G401.6 (cell line): ENCODE measurements at regions not wholly inside any gene's neighbourhood (a gene's known extent, or its start where the extent isn't known, plus 50 kb on each side); places are given as distances from the start of the nearest gene placed in this dataset.

Experiments used
- FAIRE-seq: peaks from 2 replicates; lab custom pipeline; 2012; peaks lifted over from hg19 to GRCh38; lab: Jason Lieb, UNC

DNA sequence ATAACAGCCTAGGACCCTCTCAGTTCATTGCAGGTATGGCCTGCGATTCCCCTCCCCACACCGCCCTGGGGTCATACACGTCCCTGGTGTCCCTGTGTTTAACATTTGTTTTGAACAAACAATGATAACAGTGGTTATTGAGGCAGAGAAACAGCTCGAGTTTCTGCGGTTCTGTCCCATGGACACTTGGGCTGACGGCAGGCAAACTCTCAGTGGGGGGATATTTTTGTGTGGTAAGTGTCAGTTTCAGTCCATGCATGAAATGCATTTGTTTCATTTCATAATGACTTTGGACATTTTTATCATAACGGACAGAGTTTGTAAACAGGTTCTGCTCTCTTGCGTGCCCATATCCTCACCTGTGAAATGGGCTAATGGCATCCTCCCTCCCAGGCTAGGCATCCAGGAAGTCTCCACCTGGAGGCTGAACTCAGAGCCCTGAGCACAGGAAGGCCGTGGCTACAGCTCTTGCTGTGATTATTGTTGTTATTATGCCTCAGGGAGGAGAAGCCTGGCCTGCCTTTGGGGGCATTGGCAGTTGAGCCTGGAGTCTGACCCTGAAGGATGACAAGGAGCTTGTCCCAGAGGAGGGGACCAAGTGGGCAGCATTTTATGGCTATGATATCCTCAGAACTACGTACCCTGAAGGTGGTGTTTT lies 190.9 kb downstream of the GADD45G start:
- FAIRE-seq: no peak

- no peak for FAIRE-seq
Measured at GRCh38 chr9:89796606-89797005, 191.8 kb downstream of the GADD45G start.

- no peak for FAIRE-seq
Measured at GRCh38 chr9:89797255-89797654, 192.4 kb downstream of the GADD45G start.

DNA sequence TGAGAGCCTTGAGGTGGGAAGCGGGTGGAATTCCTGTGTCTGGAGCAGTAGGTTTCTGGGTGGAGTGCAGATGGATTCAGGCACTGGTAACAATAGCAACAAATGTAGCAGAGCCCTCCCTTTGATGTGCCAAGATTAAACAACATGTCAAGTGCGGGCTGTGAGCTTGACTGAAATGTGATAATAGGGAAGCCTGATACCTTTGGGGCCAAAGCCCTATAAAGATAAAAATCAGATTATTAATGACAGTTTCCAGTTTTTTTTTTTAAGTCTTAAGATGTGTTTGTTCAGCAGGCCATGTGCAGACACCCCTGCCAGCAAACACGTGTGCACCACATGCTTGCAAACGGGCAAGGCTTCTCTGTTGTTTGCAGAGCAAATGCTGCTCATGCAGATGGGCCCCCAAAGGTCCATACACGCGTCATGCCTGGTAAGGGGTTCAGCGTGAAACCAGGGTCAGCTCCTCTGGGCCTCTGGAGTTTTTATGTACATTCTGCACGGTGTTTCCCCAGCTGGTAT lies 193.2 kb downstream of the GADD45G start:
- FAIRE-seq: no peak

DNA sequence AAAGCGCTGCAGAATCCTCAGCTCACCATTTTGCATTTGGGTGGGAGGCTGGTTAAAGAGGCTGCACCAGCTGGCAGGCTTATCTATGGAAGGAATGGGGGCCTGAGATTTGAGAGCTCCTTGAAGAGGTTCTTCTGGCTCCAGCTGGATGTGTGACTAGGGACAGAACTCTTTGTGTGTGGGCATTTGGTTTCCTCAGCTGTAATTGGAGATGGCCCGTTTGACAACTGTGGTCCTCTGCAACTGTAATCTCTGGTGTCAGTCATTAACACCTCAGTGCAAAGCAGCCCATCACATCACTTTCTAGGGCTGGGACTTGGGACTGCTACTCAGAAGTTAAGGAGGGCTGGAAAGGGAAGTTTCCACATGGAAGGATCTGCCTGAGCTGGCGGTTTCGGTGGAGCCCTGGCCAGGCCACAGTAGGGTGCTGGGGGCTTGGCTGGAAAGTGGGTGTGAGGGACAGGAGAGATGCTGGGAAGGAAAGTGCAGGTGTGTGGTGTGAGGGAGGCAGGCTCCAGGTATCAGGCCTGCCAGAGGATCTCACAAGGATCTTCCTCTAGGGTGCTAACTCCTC lies 193.8 kb downstream of the GADD45G start:
- no peak for FAIRE-seq

DNA sequence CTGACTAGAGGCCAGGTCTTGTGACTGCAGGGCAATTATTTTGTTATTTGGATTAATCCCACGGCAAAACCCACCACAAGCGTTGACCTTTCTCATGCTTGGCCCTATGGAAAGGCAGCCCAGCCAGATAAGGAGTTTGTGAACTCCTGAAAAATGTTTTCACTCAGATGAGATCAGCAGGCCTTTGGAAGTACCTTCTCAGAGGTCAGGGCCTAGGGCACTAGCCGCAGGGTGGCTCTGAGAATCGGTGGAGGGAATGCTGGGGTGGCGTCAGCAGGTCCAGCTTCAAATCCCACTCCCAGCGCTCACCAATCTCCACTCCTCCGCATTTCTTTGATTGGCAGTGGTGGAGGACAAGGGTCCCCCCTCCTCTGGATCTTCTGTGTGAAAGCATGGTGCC lies 194.4 kb downstream of the GADD45G start:
- no peak for FAIRE-seq

GRCh38 chr9:89799766-89800165 lies 195.0 kb downstream of the GADD45G start:
- FAIRE-seq: no peak

GRCh38 chr9:89801341-89801740 lies 196.5 kb downstream of the GADD45G start:
- FAIRE-seq: no peak

DNA sequence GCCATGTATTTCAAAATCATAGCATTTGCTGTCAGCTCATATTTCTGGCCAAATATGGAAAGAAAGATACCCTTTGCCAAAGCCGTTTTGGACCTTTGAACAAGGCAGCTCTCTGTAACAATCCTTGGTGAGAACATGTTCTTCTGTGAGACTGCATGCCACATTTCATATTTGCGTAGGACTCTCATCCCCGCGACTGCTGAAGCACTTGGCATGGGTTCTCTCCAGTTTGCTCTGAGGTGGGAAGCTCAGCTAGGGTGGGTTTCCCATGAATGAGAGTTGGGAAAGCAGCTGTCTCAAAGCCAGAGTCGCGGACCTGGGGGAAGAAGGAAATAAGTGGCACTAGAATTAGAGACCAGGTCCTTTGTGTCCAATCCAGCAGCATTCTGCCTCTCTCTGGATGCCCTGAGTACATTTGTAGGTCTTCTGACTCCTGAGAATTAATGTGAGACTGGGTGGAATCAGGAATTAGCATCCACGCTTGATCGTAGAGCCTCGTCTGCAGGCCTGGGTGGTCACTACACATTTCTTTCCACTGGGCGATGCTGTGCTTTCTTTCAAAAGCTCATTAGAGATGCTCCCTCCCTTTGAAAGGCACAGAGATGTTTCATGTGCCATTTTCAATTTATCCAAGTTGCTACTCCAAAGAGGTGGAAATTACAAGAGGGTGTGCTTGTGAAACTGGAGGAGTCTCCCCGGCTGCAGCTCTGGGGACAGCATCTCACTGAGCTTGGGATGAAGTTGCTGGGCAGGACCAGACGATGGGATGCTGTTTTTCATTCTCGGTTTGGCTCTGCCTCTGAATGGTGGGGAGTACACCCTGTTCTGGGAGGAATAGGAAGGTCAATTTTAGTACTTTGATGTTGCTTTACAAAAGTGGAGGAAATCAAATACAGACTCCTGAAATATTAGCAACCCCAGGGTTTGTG lies 197.2 kb downstream of the GADD45G start:
- FAIRE-seq: no peak

DNA sequence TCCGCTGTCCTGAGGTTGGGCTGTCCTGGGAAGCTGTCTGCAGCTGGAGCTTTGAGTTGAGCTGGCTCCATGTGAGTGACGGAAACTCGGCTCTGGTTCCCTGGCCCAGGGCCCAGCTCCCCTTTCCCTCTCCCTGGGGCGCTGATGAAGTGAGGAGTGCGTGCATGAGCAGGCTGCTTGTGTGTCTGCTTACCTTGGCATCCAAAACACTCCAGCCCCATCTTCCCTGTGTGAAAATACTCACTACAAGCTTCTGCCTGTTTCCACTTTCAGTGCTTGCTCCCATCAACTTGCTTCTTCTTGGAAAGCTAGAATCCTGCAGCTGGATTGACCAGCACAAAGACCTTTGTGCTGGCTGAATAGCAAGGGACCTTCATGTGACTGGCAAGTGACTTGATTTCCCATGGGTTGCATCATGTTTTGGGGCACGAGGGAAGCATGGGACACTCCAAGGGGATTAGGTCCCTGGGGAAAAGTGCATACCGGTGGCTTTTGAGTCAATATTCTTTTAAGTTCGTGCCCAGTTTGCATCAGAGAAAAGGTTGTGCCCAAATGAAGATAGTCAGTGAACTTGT lies 198.1 kb downstream of the GADD45G start:
- FAIRE-seq: no peak

DNA sequence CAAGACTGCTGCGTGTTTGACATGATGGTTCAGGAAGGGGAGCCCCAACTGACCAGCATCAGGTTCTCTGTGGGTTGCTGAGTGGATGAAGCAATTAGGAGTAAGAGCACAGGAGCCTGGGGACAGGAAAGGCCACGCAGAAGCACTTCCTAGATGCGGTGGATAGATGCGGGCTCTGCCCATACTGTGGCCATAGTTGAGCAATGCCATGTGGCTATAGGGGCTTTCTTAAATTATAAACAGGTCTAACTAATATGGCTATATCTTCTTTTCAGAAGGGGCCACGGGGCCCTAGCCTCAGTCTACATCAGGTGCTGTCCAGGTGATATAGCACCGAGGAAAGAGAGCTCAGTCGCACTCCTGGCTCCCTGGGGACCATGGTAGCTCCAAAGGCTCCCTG lies 198.6 kb downstream of the GADD45G start:
- no peak for FAIRE-seq

- FAIRE-seq: no peak
Measured at GRCh38 chr9:89804766-89805531, 200.1 kb downstream of the GADD45G start.

- no peak for FAIRE-seq
Measured at GRCh38 chr9:89805571-89806292, 200.9 kb downstream of the GADD45G start.

DNA sequence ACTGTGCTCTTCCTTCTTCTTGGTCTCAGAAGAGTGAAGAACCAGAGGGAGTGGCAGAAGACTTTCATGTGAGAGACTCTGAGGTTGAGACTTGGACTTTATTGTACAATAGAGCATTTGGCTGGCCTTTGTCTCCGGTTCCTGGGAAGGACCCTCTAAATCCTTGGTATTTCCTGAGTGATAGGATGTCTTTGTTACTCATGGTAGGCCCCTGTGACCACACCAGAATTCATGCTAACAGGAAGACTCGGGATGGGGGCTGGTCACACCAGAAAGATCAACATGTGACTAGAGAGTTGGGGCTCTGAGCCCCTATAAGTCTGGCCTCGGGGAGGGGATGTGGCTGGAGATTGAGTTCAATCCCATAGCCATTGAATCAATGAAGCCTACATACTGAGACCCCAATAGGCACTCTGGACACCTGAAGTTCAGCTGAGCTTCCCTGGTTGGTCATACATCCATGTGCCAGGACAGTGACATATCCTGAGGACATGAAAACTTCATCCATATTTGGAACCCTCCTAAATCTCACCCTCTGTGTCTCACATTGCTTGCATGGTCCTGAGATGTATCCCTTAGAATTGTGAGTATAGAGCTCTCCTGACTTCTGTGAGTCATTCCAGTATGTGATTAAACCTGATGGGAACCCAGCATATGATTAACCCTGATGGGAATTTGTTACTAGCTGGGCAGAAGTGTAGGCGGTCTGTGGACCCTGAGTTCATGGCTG lies 201.7 kb downstream of the GADD45G start:
- FAIRE-seq: no peak

DNA sequence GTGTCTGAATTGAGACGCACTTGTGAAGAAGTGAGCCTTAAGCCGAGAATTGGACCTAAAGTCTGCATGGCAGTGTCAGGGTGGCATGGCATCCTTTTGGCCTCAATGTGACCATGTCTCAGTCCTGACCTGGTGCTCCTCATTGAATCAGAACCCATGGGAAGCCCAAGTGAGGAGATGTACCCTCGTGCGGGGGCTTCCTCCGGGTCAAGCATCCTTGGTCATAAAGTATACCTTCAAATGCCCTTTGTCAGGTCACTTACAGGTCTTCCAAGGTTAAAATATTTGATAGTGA lies 202.2 kb downstream of the GADD45G start:
- FAIRE-seq: no peak

GRCh38 chr9:89807682-89808075 lies 202.9 kb downstream of the GADD45G start:
- no peak for FAIRE-seq

- FAIRE-seq: no peak
Measured at GRCh38 chr9:89808076-89808755, 203.4 kb downstream of the GADD45G start.

DNA sequence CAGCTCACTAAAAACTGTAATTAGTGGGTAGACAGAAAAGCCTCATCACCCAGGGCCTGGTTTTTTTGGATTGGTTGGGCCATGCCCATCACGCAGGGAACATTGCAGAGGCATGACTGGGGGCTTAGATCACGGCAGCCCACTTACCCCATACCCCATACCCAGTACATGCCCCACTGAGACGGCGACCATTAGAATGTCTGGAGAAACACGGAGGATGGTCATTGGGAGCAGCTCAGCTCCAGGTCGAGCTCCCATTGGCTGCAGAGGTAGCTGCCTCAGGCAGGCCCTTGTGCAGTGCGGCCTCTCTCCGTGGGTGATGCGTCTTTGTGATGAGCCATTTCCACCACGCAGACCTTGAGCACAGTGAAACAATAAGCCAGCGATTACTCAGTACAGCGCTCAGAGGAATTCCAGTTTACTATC lies 204.0 kb downstream of the GADD45G start:
- FAIRE-seq: no peak

- FAIRE-seq: no peak
Measured at GRCh38 chr9:89810431-89810830, 205.6 kb downstream of the GADD45G start.

- FAIRE-seq: no peak
Measured at GRCh38 chr9:89811356-89811755, 206.5 kb downstream of the GADD45G start.
